K562 (cell line): ENCODE measurements at regions not wholly inside any gene's neighbourhood (a gene's known extent, or its start where the extent isn't known, plus 50 kb on each side); places are given as distances from the start of the nearest gene placed in this dataset.

Source experiments
- ARID1B ChIP-seq: fragments of 450-650 bp; IDR thresholded peaks from 2 replicates; pipeline ENCODE4 v1.6.1; 2016; ENCODE audit warnings: antibody characterized with exemption, mild to moderate bottlenecking, inconsistent platforms
- ASH1L ChIP-seq: fragments of 450-650 bp; IDR thresholded peaks from 2 replicates; pipeline ENCODE4 v1.6.1; 2018; ENCODE audit warnings: borderline replicate concordance, mild to moderate bottlenecking, low read depth; ENCODE audit not compliant: partially characterized antibody
- BRD9 ChIP-seq: fragments of 450-650 bp; IDR thresholded peaks from 2 replicates; pipeline ENCODE4 v1.6.1; 2018; ENCODE audit warnings: low read depth; ENCODE audit not compliant: partially characterized antibody
- HDAC3 ChIP-seq: fragments of 450-650 bp; IDR thresholded peaks from 2 replicates; pipeline ENCODE4 v1.6.1; 2018; ENCODE audit warnings: borderline replicate concordance, mild to moderate bottlenecking, moderate library complexity; ENCODE audit not compliant: partially characterized antibody
- JUN ChIP-seq, 2 experiments: sonication (generic) in 1 of 2; formaldehyde crosslinking in 1 of 2; IDR thresholded peaks; 2 replicates each; pipeline versions ENCODE4 v1.6.1 to v1.8.0; 2012 to 2022; ENCODE audit warnings: borderline replicate concordance in 2 of 2, mild to moderate bottlenecking in 2 of 2, improper control_type of control experiment in 1 of 2, low read depth in 1 of 2, low read length in 1 of 2, missing genetic modification reagents in 1 of 2
- LARP7 ChIP-seq: fragments of 450-650 bp; IDR thresholded peaks from 2 replicates; pipeline ENCODE4 v1.6.1; 2016
- MNT ChIP-seq, 2 experiments: fragments of 450-650 bp; conservative IDR thresholded peaks; 2 replicates each; pipeline ENCODE4 v1.6.1; 2017; ENCODE audit warnings: mild to moderate bottlenecking in 2 of 2, moderate library complexity in 2 of 2
- MYBL2 ChIP-seq, 2 experiments: fragments of 450-650 bp in 1 of 2; sonication (generic) in 1 of 2; formaldehyde crosslinking in 1 of 2; IDR thresholded peaks; 2 replicates each; pipeline versions ENCODE4 v1.6.1 to v1.8.1; 2017 to 2022; ENCODE audit warnings: borderline replicate concordance in 1 of 2, inconsistent platforms in 1 of 2, low read depth in 1 of 2, mild to moderate bottlenecking in 1 of 2, missing genetic modification reagents in 1 of 2, moderate library complexity in 1 of 2
- NEUROD1 ChIP-seq: fragments of 150-350 bp; IDR thresholded peaks from 2 replicates; pipeline ENCODE4 v1.6.1; 2014; ENCODE audit warnings: borderline replicate concordance, low read length, low read depth; ENCODE audit not compliant: partially characterized antibody
- NFIX ChIP-seq: fragments of 250-450 bp; sonication (Bioruptor Pico); IDR thresholded peaks from 2 replicates; pipeline ENCODE4 v1.4.0; 2020; ENCODE audit warnings: low read depth, mild to moderate bottlenecking, moderate library complexity
- RB1 ChIP-seq: fragments of 450-650 bp; IDR thresholded peaks from 2 replicates; pipeline ENCODE4 v1.6.1; 2017; ENCODE audit warnings: low read depth, mild to moderate bottlenecking
- ZBTB5 ChIP-seq: fragments of 450-650 bp; IDR thresholded peaks from 2 replicates; pipeline ENCODE4 v1.6.1; 2017; ENCODE audit warnings: antibody characterized with exemption
- ZNF175 ChIP-seq: fragments of 200-800 bp; sonication (Bioruptor generic); IDR thresholded peaks from 2 replicates; pipeline ENCODE4 v1.6.1; 2016; ENCODE audit warnings: low read depth, mild to moderate bottlenecking, missing genetic modification characterization, missing compliant biosample characterization
- ZNF239 ChIP-seq: fragments of 250-450 bp; sonication (Bioruptor Pico); IDR thresholded peaks from 2 replicates; pipeline ENCODE4 v1.4.0; 2020; ENCODE audit warnings: mild to moderate bottlenecking
- ZNF354B ChIP-seq: fragments of 250-450 bp; sonication (Bioruptor Pico); IDR thresholded peaks from 2 replicates; pipeline ENCODE4 v1.4.0; 2020
- ZNF592 ChIP-seq: fragments of 450-650 bp; IDR thresholded peaks from 2 replicates; pipeline ENCODE4 v1.6.1; 2017; ENCODE audit warnings: antibody characterized with exemption, mild to moderate bottlenecking

- TF ChIP-seq RB1 (peak; percentile 54; the same call in 1 of the 2 replicates), NFIX (no peak), MNT (conservative IDR thresholded peaks at IDR 0.05) (peak in 1 of 2 experiments; percentile 53; a peak in 1 of 4 replicates), ZBTB5 (no peak), MYBL2 (IDR thresholded peaks at IDR 0.05; ENCODE audit: low read depth) (no peak), MYBL2 (CRISPR knock-in tag; IDR thresholded peaks at IDR 0.05; ENCODE audit: borderline replicate concordance) (no peak), NEUROD1 (no peak), LARP7 (no peak), ZNF239 (no peak), BRD9 (peak; percentile 83), ASH1L (no peak), ZNF354B (CRISPR knock-in tag) (no peak), ZNF175 (CRISPR knock-in tag) (no peak), JUN (IDR thresholded peaks at IDR 0.05; ENCODE audit: borderline replicate concordance, low read depth, low read length) (peak; percentile 0; the same call in 1 of the 2 replicates), JUN (CRISPR knock-in tag; IDR thresholded peaks at IDR 0.05; ENCODE audit: borderline replicate concordance) (no peak), ZNF592 (peak; percentile 85), ARID1B (peak; percentile 47), HDAC3 (peak; percentile 15)
These were observed 120.9 kb downstream of the MRM1 start (continued) for GRCh38 chr17:36722121-36722902.
